K562 (cell line): ENCODE measurements at regions not wholly inside any gene's neighbourhood (a gene's known extent, or its start where the extent isn't known, plus 50 kb on each side); places are given as distances from the start of the nearest gene placed in this dataset.

Source experiments
- ATAC-seq: fragments of 200-7000 bp; cut with Tn5 transposase; 3 replicates; pipeline ENCODE4 v1.9.1; 2020; ENCODE audit warnings: moderate library complexity
- BruUV-seq: library from RNA; stranded (reverse); fragments of 400-500 nt; replicated peaks from 2 replicates; lab custom pipeline; 2021; lab: Mats Ljungman, UMichigan
- CTCF ChIA-PET: fragments of 300-600 bp; formaldehyde crosslinking; extraction: SDS; loops from one replicate; lab custom pipeline; 2021; ENCODE audit warnings: low intra/inter-chr PET ratio; lab: Yijun Ruan, JAX
- POLR2A ChIA-PET: fragments of 300-600, 350-650 bp; sonication (Branson Sonifier 250); formaldehyde crosslinking; extraction: SDS; loops from one replicate; lab custom pipeline; 2021; ENCODE audit warnings: antibody characterized with exemption, inconsistent platforms; lab: Yijun Ruan, JAX
- DNase-seq, 4 experiments: peaks; one replicate each; pipeline versions ENCODE4 v3.0.0 to v3.0.0-alpha.2; 2011 to 2018; ENCODE audit warnings: low spot score in 3 of 4, mixed read lengths in 3 of 4; ENCODE audit errors: extremely low read depth in 1 of 4
- FAIRE-seq: peaks from 2 replicates; lab custom pipeline; 2011; peaks lifted over from hg19 to GRCh38; lab: Jason Lieb, UNC
- H2AFZ ChIP-seq: 2 replicates; pipeline ENCODE4 v1.6.0; 2011; ENCODE audit warnings: low read depth, low read length, control low read depth, inconsistent platforms
- H3K27ac ChIP-seq: fragments of 200-600 bp; 3 replicates; pipeline ENCODE4 v1.8.0; 2011; ENCODE audit warnings: low read depth, mild to moderate bottlenecking, control low read depth, inconsistent platforms, low read length, moderate library complexity, mixed read lengths; ENCODE audit errors: extremely low read depth
- H3K27me3 ChIP-seq, 2 experiments: fragments of 300-600 bp in 1 of 2; 2 replicates in 1 of 2; 3 replicates in 1 of 2; pipeline versions ENCODE4 v1.6.0 to v1.8.0; 2011; ENCODE audit warnings: inconsistent platforms in 2 of 2, low read length in 2 of 2, mild to moderate bottlenecking in 1 of 2, mixed read lengths in 1 of 2, moderate library complexity in 1 of 2; ENCODE audit not compliant: control insufficient read depth in 2 of 2, insufficient read depth in 2 of 2
- H3K36me3 ChIP-seq: fragments of 300-600 bp; 3 replicates; pipeline ENCODE4 v1.8.0; 2011; ENCODE audit warnings: mild to moderate bottlenecking, low read length, inconsistent platforms; ENCODE audit not compliant: control insufficient read depth, insufficient read depth
- H3K4me1 ChIP-seq, 2 experiments: fragments of 200-600 bp in 1 of 2; replicated peaks in 1 of 2; 2 replicates in 1 of 2; 3 replicates in 1 of 2; pipeline versions ENCODE4 v1.5.1 to v1.8.0; 2011; ENCODE audit warnings: inconsistent platforms in 2 of 2, low read length in 2 of 2, mild to moderate bottlenecking in 1 of 2, mixed read lengths in 1 of 2, moderate library complexity in 1 of 2; ENCODE audit not compliant: control insufficient read depth in 2 of 2, insufficient read depth in 2 of 2
- H3K4me2 ChIP-seq: 2 replicates; pipeline ENCODE4 v1.6.1; 2011; ENCODE audit warnings: low read length, control low read depth, inconsistent platforms, mixed read lengths; ENCODE audit not compliant: insufficient read depth
- H3K4me3 ChIP-seq: fragments of 200-600 bp; sonication (generic), shearing (Covaris generic); 2 replicates; pipeline ENCODE4 v1.5.1; 2016; ENCODE audit warnings: control low read depth, inconsistent platforms
- H3K79me2 ChIP-seq: fragments of 200-600 bp; 3 replicates; pipeline ENCODE4 v1.8.0; 2011; ENCODE audit warnings: low read length, inconsistent platforms; ENCODE audit not compliant: control insufficient read depth, insufficient read depth
- H3K9ac ChIP-seq, 2 experiments: 2 replicates each; pipeline versions ENCODE4 v1.6.0 to v1.6.1; 2011; ENCODE audit warnings: low read depth in 2 of 2, low read length in 2 of 2, control low read depth in 1 of 2, inconsistent platforms in 1 of 2, mild to moderate bottlenecking in 1 of 2, mixed read lengths in 1 of 2; ENCODE audit not compliant: insufficient read depth in 1 of 2
- H3K9me1 ChIP-seq: one replicate; pipeline ENCODE4 v1.6.0; 2011; ENCODE audit warnings: inconsistent platforms, mild to moderate bottlenecking, low read length, moderate library complexity; ENCODE audit not compliant: control insufficient read depth, insufficient read depth
- H3K9me3 ChIP-seq: replicated peaks from 2 replicates; pipeline ENCODE4 v1.5.1; 2011; ENCODE audit warnings: low read depth, low read length, inconsistent platforms; ENCODE audit not compliant: control insufficient read depth, insufficient read depth
- H4K20me1 ChIP-seq: replicated peaks from 2 replicates; pipeline ENCODE4 v1.6.1; 2011; ENCODE audit warnings: low read length, inconsistent platforms, mixed read lengths; ENCODE audit not compliant: control insufficient read depth, insufficient read depth
- ARNT ChIP-seq, 2 experiments: fragments of 450-650 bp; IDR thresholded peaks; 2 replicates each; pipeline ENCODE4 v1.6.1; 2016; ENCODE audit warnings: mild to moderate bottlenecking in 1 of 2
- CBX3 ChIP-seq, 2 experiments: IDR thresholded peaks; 1 replicate in 1 of 2; 2 replicates in 1 of 2; pipeline ENCODE4 v1.6.1; 2012; ENCODE audit warnings: inconsistent platforms in 2 of 2, low read length in 2 of 2, borderline replicate concordance in 1 of 2, control low read depth in 1 of 2
- FOSL1 ChIP-seq: fragments of 200-800 bp; sonication (Bioruptor generic); conservative IDR thresholded peaks from 2 replicates; pipeline ENCODE4 v1.6.1; 2016; ENCODE audit warnings: missing genetic modification characterization, missing compliant biosample characterization
- FOXK1 ChIP-seq: sonication (generic); formaldehyde crosslinking; IDR thresholded peaks from 2 replicates; pipeline ENCODE4 v1.8.0; 2022; ENCODE audit warnings: missing genetic modification reagents, mild to moderate bottlenecking, borderline replicate concordance
- FOXO4 ChIP-seq: fragments of 450-650 bp; formaldehyde crosslinking; IDR thresholded peaks from 2 replicates; pipeline ENCODE4 v1.4.0; 2020; ENCODE audit warnings: mild to moderate bottlenecking, moderate library complexity
- HDAC1 ChIP-seq, 2 experiments: fragments of 450-650 bp; IDR thresholded peaks; 2 replicates each; pipeline ENCODE4 v1.6.1; 2016 to 2017; ENCODE audit warnings: inconsistent platforms in 1 of 2, mild to moderate bottlenecking in 1 of 2, moderate library complexity in 1 of 2
- KAT8 ChIP-seq: fragments of 450-650 bp; IDR thresholded peaks from 2 replicates; pipeline ENCODE4 v1.6.1; 2016; ENCODE audit warnings: low read depth, mild to moderate bottlenecking
- PKNOX1 ChIP-seq: fragments of 450-650 bp; IDR thresholded peaks from 2 replicates; pipeline ENCODE4 v1.6.1; 2016
- SIN3B ChIP-seq: fragments of 450-650 bp; IDR thresholded peaks from 2 replicates; pipeline ENCODE4 v1.6.1; 2017; ENCODE audit warnings: low read depth, mild to moderate bottlenecking, moderate library complexity
- SIX5 ChIP-seq, 2 experiments: IDR thresholded peaks; 2 replicates each; pipeline ENCODE4 v1.6.1; 2011; ENCODE audit warnings: low read length in 2 of 2, borderline replicate concordance in 1 of 2, low read depth in 1 of 2, mild to moderate bottlenecking in 1 of 2, moderate library complexity in 1 of 2; ENCODE audit not compliant: insufficient read depth in 1 of 2
- SMAD1 ChIP-seq: fragments of 150-350 bp; IDR thresholded peaks from 2 replicates; pipeline ENCODE4 v1.6.1; 2014; ENCODE audit warnings: low read length, low read depth; ENCODE audit not compliant: partially characterized antibody
- STAT5A ChIP-seq: IDR thresholded peaks from 2 replicates; pipeline ENCODE4 v1.6.1; 2012; ENCODE audit warnings: low read length, inconsistent platforms, borderline replicate concordance
- TCF15 ChIP-seq: fragments of 250-450 bp; sonication (Bioruptor Pico); IDR thresholded peaks from 2 replicates; pipeline ENCODE4 v1.8.0; 2022; ENCODE audit warnings: moderate library complexity, mild to moderate bottlenecking, inconsistent platforms
- TEAD4 ChIP-seq, 2 experiments: sonication (generic) in 1 of 2; formaldehyde crosslinking in 1 of 2; IDR thresholded peaks; 2 replicates each; pipeline versions ENCODE4 v1.6.1 to v1.8.0; 2012 to 2022; ENCODE audit warnings: borderline replicate concordance in 1 of 2, inconsistent platforms in 1 of 2, low read length in 1 of 2, mild to moderate bottlenecking in 1 of 2, missing genetic modification reagents in 1 of 2
- TOE1 ChIP-seq, 2 experiments: fragments of 450-650 bp in 1 of 2; sonication (generic) in 1 of 2; formaldehyde crosslinking in 1 of 2; IDR thresholded peaks; 2 replicates each; pipeline versions ENCODE4 v1.7.1 to v1.8.0; 2016 to 2022; ENCODE audit warnings: borderline replicate concordance in 2 of 2, mild to moderate bottlenecking in 2 of 2, antibody characterized with exemption in 1 of 2, inconsistent platforms in 1 of 2, low read depth in 1 of 2, missing genetic modification reagents in 1 of 2, moderate library complexity in 1 of 2
- XRCC4 ChIP-seq: IDR thresholded peaks from one replicate; pipeline ENCODE4 v1.6.1; 2011; ENCODE audit not compliant: insufficient read depth, insufficient read length; ENCODE audit errors: extremely low read depth
- ZNF121 ChIP-seq: sonication (generic); formaldehyde crosslinking; conservative IDR thresholded peaks from 2 replicates; pipeline ENCODE4 v1.8.0; 2022; ENCODE audit warnings: missing genetic modification reagents
- WGBS: fragments of 100-300 bp; shearing (Covaris generic); methylation state at CpG from one replicate; pipeline ENCODE4 v1.1.6; 2016; ENCODE audit warnings: low coverage, mixed read lengths; ENCODE audit not compliant: insufficient coverage; ENCODE audit errors: missing lambda C conversion rate; 5-methylcytosine and 5-hydroxymethylcytosine counted together
- in situ Hi-C: fragments of 300-500 bp; cut with MboI; formaldehyde crosslinking; loops from 4 replicates; pipeline ENCODE4 v1.15.0; 2018; ENCODE audit warnings: inconsistent platforms, mixed read lengths
- intact Hi-C: fragments of 100-400 bp; cut with micrococcal nuclease; formaldehyde crosslinking; loops from 2 replicates; pipeline ENCODE4 v1.14.2; 2022
- TF ChIP-seq, protein P1 (sequence below): fragments of 450-650 bp; IDR thresholded peaks from one replicate; pipeline ENCODE4 v1.6.1; 2018; ENCODE audit warnings: mild to moderate bottlenecking, moderate library complexity; ENCODE audit not compliant: partially characterized antibody

- no peaks in the 10 kb centered on the region for H3K27me3 ChIP-seq
- CTCF ChIA-PET = no interaction called here
- no peaks in the 10 kb centered on the region for H3K4me1 ChIP-seq
- no peak overlapping the region for H3K4me3 ChIP-seq
- no TSS peak for BruUV-seq
- H4K20me1 ChIP-seq = no peaks in the 10 kb centered on the region
- H3K9ac ChIP-seq = no peak overlapping the region
- in situ Hi-C loops = no loop called here
- intact Hi-C loops = no loop called here
- POLR2A ChIA-PET = no interaction called here
- no peak for DNase-seq
- 0% methylated on average over 3 of the region's 3 CpGs for WGBS
- H3K4me2 ChIP-seq = no peak overlapping the region
- no peak for FAIRE-seq
- no peaks in the 10 kb centered on the region; the same call in 1 of the 2 replicates for H3K9me3 ChIP-seq
- no peak overlapping the region for H3K27ac ChIP-seq
- no peak for ATAC-seq
- H2AFZ ChIP-seq = no peak overlapping the region
- H3K79me2 ChIP-seq = no peaks in the 10 kb centered on the region
- no peaks in the 10 kb centered on the region for H3K36me3 ChIP-seq
- no peaks in the 10 kb centered on the region for H3K9me1 ChIP-seq
- TF ChIP-seq ARNT (IDR thresholded peaks at IDR 0.05) = no peak
- no peak for TF ChIP-seq SMAD1
- TF ChIP-seq SIX5 (IDR thresholded peaks at IDR 0.05; ENCODE audit: borderline replicate concordance in 1 of 2, insufficient read depth in 1 of 2, low read depth in 1 of 2, low read length in 2 of 2) = no peak
- no peak for TF ChIP-seq TOE1 (IDR thresholded peaks at IDR 0.05; ENCODE audit: borderline replicate concordance)
- TF ChIP-seq TOE1 (CRISPR knock-in tag; IDR thresholded peaks at IDR 0.05; ENCODE audit: borderline replicate concordance, low read depth) = no peak
- no peak for TF ChIP-seq XRCC4
- TF ChIP-seq TCF15 (CRISPR knock-in tag) = no peak
- TF ChIP-seq KAT8 = no peak
- TF ChIP-seq FOXK1 (CRISPR knock-in tag) = no peak
- TF ChIP-seq SIN3B = no peak
- no peak for TF ChIP-seq TEAD4 (IDR thresholded peaks at IDR 0.05; ENCODE audit: low read length)
- TF ChIP-seq TEAD4 (CRISPR knock-in tag; IDR thresholded peaks at IDR 0.05; ENCODE audit: borderline replicate concordance) = no peak
- no peak for TF ChIP-seq CBX3 (IDR thresholded peaks at IDR 0.05; ENCODE audit: borderline replicate concordance in 1 of 2, low read length in 2 of 2)
- no peak for TF ChIP-seq ZNF121 (CRISPR knock-in tag)
- TF ChIP-seq FOXO4 (CRISPR knock-in tag) = no peak
- TF ChIP-seq STAT5A = no peak
- TF ChIP-seq, protein P1, sequence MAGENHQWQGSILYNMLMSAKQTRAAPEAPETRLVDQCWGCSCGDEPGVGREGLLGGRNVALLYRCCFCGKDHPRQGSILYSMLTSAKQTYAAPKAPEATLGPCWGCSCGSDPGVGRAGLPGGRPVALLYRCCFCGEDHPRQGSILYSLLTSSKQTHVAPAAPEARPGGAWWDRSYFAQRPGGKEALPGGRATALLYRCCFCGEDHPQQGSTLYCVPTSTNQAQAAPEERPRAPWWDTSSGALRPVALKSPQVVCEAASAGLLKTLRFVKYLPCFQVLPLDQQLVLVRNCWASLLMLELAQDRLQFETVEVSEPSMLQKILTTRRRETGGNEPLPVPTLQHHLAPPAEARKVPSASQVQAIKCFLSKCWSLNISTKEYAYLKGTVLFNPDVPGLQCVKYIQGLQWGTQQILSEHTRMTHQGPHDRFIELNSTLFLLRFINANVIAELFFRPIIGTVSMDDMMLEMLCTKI = no peak
- TF ChIP-seq PKNOX1 = no peak
- no peak for TF ChIP-seq HDAC1 (IDR thresholded peaks at IDR 0.05)
- no peak for TF ChIP-seq FOSL1 (tag)
Observed at GRCh38 chr5:144092508-144092907, 78.0 kb downstream of the YIPF5 start.
